NCI-H2171 (cell line): ENCODE measurements at regions not wholly inside any gene's neighbourhood (a gene's known extent, or its start where the extent isn't known, plus 50 kb on each side); places are given as distances from the start of the nearest gene placed in this dataset.
"Not testable (repeated sequence)": the region's sequence is repeated elsewhere in the genome, so short reads cannot be mapped to it uniquely, and the experiment has no call there.

ENCODE experiments used
- DNase-seq: peaks from one replicate; lab custom pipeline; 2025; lab: John Stamatoyannopoulos, UW

DNA sequence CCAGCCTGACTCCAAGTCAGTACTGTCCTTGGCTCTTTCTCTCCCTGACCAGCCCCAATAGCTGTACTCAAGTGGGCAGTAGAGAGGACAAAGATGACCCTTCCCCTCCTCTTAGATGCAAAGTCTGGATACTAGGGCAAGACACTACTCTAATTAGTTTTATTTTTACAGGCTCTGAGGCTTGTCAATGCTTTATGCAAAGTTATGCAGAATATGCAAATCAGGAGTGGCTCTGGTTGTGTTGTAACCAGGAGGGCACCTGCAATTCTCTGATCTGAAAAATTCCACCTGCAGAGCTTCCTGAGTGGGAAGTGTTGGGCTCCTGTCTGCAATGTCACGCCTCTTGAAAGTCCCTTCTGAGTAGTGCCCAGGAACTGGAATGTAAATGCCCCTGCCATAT is 201.5 kb downstream of the RGS3 start:
- no peak for DNase-seq

DNA sequence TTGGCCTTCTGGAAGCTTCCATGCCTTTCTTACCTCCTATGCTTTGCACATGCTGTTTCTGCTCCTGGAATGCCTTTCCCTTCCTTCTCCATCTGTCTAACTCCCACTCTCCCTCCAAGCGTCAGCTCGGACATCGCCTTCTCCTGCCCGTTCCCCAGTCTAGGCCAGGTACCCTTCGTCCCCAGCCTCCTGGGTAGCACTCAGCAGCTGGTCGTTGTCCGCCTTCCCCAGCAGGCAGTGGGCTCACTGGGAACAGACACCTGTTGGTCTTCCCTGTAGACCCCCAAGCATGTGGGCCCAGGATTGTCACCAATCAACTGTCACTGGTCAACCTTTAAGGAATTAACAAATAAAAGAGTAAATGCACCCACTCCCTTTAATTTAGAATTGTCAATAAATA is 202.2 kb downstream of the RGS3 start:
- DNase-seq = no peak

DNA sequence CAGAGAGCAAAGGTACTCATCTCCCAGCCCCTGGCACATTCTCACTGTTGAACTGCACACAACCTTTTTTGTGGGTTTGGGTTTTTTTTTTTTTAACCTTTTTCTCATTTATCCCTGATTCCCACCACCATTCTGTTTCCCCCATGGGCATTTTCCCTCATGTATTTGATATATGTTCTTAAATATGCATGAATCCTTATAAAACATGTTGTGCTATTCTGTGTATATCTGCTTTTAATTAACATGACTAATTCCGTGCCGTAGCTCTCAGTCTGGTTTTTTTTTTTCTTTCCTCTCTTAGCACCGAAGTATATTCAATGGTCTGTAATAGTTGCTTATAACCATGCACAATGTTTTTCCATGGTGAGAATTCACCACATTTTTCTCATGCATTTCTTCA is 204.5 kb downstream of the RGS3 start:
- no peak for DNase-seq

DNA sequence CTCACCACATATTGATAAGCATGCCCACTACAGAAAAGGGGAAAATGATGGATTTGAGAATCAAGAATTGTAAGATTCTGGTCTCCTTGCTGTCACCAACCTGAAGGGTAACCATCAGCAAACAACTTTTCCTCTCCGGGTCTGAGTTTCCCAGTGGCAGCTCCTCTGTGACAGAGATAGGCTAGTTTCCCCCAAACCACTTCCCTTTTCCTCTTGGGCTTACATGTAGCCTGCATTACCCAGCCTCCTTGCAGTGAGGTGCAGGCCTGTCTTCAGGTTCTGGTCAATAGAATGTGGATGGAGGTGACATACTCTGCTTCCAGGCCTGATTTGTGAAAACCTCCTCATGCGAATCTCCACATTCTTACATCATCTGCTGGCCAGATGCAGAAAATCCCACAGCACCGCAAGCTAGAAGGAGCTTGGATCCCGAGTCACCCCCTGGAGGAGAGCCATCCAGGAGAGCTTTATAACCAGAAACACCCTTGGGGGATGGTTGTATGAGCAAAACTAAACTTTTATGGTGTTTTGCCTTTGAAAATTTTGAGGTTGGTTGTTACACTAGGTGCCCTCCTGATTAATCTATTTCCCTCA is 206.1 kb downstream of the RGS3 start:
- no peak for DNase-seq

DNA sequence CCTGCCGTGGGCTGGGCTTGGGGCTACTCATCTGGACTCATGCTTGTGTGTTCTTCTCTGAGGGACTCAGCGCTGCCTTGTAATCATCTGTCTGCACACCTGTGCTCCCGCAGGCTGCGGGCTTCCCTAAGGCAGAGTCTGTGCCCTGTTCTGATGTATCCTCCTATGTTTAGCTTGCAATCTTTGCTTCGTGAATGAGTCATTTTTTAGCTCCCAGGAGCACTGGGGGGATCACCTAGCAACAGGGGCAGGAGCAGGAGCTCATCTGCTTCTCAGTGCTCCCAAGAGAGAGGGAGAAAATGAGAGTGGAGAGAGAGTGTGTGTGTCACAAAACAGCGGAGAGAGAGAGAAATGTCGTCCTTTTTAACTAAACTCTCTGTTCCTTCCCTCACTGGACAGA is 202.4 kb upstream of the ZNF618 start:
- DNase-seq = peak; percentile 18

- no peak for DNase-seq
These were observed 201.7 kb upstream of the ZNF618 start for GRCh38 chr9:113674436-113674835.

- no peak for DNase-seq
These were observed 200.6 kb upstream of the ZNF618 start for GRCh38 chr9:113675475-113675941.

DNA sequence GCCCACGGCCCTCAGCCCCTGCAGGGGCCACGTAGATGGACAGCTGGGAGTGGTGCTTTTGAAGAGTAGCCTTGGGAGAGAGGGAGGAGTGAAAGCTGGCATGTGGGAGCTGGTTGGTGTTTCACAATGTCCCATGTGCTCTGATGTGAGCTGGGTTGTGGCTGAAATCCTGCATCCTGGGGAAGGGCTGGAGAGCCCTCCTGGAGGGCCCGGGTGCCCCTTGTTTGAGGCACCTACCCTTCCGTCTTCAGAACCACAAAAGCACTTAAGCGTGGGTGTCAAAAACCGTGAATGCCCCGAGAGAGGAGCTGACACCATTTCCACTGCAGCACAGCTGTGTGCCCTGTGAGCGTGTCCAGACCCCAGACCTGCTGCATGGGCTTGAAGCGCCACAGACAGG is 199.1 kb upstream of the ZNF618 start:
- no peak for DNase-seq

- DNase-seq = no peak
These were observed 198.5 kb upstream of the ZNF618 start for GRCh38 chr9:113677569-113677968.

- no peak for DNase-seq
These were observed 197.8 kb upstream of the ZNF618 start for GRCh38 chr9:113678119-113678858.

GRCh38 chr9:113678859-113679256 is 197.3 kb upstream of the ZNF618 start:
- DNase-seq = no peak

DNA sequence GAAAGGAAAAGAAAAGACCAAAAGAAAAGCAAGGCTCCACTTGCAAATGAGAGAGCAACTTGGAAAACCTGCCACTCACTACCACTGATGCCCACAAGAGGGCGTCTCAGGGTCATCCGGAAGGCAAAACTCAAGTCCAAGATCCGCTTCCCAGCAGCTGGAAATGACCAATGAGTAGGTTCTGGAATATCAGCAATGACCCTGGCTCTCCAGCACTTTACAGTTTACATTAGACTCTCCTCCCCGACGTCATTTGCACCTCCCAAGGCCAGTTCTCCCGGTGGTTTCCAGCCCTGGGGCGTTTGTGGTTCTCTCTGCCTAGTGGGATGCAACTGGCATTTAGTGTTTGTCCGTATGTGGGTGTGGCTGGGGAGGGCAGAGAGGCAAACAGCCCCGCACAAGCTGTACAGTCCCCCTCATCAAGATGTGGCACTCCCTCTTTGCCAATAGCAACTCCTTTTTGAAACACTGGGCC is 193.8 kb upstream of the ZNF618 start:
- peak; percentile 8 for DNase-seq

DNA sequence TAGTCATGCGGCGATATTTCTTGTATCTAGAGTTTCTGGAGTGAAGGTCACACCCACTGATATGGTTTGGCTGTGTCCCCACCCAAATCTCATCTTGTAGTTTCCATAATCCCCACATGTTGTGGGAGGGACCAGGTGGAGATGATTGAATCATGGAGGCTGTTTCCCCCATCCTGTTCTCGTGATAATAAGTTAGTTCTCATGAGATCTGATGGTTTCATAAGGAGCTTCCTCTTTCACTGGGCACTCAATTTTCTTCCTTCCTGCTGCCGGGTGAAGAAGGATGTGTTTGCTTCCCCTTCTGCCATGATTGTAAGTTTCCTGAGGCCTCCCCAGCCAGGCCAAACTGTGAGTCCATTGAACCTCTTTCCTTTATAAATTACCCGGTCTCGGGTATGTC is 190.5 kb upstream of the ZNF618 start:
- not testable (repeated sequence) for DNase-seq

GRCh38 chr9:113687107-113687679 is 188.9 kb upstream of the ZNF618 start:
- DNase-seq = no peak

DNA sequence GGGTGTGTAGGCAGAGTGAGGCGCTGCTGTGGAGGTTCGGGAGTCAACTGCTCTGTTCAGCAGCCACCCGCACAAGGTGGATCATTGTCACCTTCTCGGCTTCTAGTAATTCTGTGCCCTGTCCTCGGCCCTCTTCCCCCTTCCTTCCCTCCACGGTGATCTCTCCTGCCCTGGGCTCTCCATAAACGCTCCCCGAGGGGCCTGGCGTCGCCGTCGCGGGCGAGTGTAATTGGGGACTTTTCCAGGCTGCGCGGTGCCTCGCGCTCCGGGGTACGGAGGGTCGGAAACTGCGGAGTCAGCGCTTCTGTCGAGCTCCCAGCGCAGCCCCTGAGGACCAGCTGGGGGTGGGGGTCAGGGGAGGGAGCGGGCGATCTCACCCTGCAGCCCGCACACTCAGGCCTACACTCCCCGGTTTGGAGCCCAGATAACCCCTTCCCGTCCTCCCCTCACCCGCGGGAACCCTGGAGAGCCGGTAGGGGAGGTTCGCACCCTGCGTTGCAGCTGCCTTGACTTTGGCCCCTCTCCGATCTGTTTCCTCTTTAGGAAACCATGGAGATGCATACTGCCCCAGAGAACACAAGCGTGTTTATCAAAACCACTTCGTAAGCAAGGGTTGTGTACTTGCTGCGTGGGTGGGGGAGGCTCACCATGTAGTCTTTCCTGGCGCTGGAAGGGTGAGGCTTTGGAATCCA is 188.3 kb upstream of the ZNF618 start:
- DNase-seq = no peak

- no peak for DNase-seq
These were observed 185.9 kb upstream of the ZNF618 start for GRCh38 chr9:113690055-113690740.

- no peak for DNase-seq
These were observed 183.9 kb upstream of the ZNF618 start for GRCh38 chr9:113692256-113692655.

- no peak for DNase-seq
These were observed 181.2 kb upstream of the ZNF618 start for GRCh38 chr9:113694912-113695311.

GRCh38 chr9:113695440-113695851 is 180.7 kb upstream of the ZNF618 start:
- DNase-seq = no peak

DNA sequence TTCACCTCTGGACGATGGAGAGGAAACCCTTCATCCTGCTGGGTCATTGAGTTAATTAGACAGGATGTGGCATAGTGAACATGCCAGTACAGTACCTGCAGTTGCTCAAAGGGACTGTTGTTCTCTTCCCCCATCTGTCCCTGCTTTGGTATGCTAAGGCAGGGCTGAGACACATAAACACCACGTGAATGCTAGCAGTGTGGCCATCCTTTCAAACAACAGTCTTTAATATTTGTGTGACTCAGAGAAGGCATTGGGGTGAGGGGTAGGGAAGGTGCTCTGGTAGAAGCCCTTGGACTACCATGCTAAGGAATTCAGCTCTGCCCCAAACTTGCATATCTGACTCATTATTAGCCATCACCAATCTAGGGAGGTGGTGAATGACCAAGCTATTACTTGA is 180.2 kb upstream of the ZNF618 start:
- no peak for DNase-seq

GRCh38 chr9:113701774-113702755 is 174.0 kb upstream of the ZNF618 start:
- no peak for DNase-seq
